ENCODE measurements at regions not wholly inside any gene's neighbourhood (a gene's known extent, or its start where the extent isn't known, plus 50 kb on each side); places are given as distances from the start of the nearest gene placed in this dataset.

DNA sequence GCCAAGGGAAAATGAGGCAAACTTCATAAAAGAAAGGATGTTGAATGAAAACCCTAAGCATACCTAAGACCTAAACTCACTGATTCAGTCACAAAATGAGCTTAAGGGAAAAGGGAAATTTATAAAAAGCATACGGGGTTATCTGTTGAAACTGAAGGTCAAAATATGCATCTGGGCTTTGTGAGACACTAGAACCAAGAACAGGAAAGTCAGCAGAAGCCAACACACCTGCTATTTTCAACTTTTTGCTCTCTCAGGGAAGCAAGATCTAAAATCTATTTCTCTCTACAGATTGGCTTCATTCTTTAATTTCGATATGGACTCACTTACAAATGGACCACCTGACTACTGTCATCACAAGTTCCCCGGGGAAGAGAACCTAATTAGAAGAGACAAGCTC lies 338.6 kb upstream of the NECTIN3 start:
- no peaks in the 10 kb centered on the region for H3K4me1 Mint-ChIP-seq
- ATAC-seq (no peak), DNase-seq (ENCODE audit: low spot score in 2 of 2) (no peak)
- H3K9me3 Mint-ChIP-seq: no peaks in the 10 kb centered on the region
- H3K4me3 Mint-ChIP-seq: no peak overlapping the region
- no peak overlapping the region for H3K27ac Mint-ChIP-seq
- H3K36me3 Mint-ChIP-seq: no peaks in the 10 kb centered on the region

DNA sequence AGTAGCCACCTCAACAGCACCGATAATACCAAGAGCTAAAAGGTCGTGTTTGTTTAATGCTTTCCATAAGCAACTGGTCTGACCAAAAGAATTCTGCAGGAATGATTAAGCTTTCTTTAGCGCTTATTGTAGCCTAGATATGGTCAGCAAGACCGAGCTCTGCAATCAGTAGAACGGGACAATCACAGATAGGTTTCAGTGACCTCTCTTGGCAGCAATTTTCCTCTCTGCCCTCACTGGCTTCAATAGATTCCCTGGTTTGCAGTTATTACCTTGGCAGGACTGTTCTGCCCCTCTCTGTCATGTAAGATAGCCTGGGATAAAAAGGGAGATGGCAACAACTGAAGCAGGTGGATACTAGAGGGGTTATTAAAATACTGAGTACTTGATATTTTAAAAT lies 337.1 kb upstream of the NECTIN3 start:
- no peak for ATAC-seq
- no peak for DNase-seq (ENCODE audit: low spot score in 2 of 2)
- no peaks in the 10 kb centered on the region for H3K36me3 Mint-ChIP-seq
- no peak overlapping the region for H3K4me3 Mint-ChIP-seq
- H3K4me1 Mint-ChIP-seq: no peaks in the 10 kb centered on the region
- H3K9me3 Mint-ChIP-seq: no peaks in the 10 kb centered on the region
- no peak overlapping the region for H3K27ac Mint-ChIP-seq

DNA sequence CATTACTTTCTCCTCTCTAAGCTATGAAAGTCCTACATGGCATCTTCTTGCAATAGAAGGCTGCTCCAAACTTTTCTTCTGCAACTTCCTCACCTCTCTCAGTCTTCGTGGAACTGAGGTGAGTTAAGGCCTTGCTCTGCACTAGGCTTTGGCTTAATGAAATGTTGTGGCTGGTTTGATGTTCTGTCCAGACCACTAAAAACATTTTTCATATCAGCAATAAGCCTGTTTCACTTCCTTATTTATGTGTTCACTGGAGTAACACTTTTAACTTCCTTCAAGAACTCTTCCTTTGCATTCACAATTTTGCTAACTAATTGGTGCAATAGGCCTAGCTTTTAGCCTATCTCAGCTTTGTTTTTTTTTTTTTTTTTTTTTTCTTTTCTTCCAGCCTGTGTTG lies 335.3 kb upstream of the NECTIN3 start:
- no peak overlapping the region for H3K27ac Mint-ChIP-seq
- H3K4me1 Mint-ChIP-seq: no peaks in the 10 kb centered on the region
- no peaks in the 10 kb centered on the region for H3K36me3 Mint-ChIP-seq
- ATAC-seq (no peak), DNase-seq (ENCODE audit: low spot score in 2 of 2) (no peak)
- no peaks in the 10 kb centered on the region for H3K9me3 Mint-ChIP-seq
- H3K4me3 Mint-ChIP-seq: no peak overlapping the region

DNA sequence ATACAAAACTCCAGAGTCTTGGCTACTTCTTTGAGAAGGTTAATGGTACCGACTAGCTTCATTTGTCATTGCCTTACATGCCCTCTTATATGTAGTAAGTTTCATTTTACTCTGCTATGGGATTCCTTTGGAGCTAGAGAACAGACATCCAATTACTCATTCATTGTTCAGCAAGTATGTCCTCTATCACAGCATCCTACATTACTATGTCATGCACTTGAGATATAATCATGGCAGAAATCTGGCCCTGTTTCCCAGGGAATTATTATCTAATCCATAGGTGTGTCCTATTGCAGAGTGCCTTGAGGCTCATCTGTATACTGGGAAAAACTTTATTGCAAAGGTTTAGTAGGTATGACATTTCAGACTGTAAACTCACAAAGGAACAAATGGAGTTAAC lies 333.1 kb upstream of the NECTIN3 start:
- H3K27ac Mint-ChIP-seq: no peak overlapping the region
- DNase-seq (ENCODE audit: low spot score in 2 of 2) (no peak), ATAC-seq (no peak)
- H3K4me3 Mint-ChIP-seq: no peak overlapping the region
- H3K36me3 Mint-ChIP-seq: no peaks in the 10 kb centered on the region
- H3K4me1 Mint-ChIP-seq: no peaks in the 10 kb centered on the region
- H3K9me3 Mint-ChIP-seq: no peaks in the 10 kb centered on the region

DNA sequence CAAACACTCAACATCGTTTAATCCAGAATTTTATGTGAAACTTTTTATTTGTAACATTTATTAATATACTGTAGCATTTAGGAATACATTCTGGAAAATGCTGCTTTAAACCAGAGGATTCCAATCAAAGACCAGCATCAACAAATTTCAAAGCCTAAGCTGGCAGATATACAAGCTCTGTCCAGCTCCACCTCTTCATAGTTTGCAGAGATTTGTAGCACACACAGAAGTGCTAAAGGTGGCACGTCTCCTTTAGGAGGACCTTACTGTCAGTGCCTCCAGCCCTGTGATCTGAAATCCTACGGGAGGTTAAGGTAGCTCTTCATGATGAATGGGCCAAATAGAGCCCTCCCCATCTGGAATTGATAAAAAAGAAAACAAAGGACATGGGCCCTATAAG lies 329.7 kb upstream of the NECTIN3 start:
- Mint-ChIP-seq H3K27ac (no peak overlapping the region), H3K4me3 (no peak overlapping the region), H3K4me1 (no peaks in the 10 kb centered on the region), H3K36me3 (no peaks in the 10 kb centered on the region), H3K9me3 (no peaks in the 10 kb centered on the region)
- ATAC-seq (no peak), DNase-seq (ENCODE audit: low spot score in 2 of 2) (no peak)

DNA sequence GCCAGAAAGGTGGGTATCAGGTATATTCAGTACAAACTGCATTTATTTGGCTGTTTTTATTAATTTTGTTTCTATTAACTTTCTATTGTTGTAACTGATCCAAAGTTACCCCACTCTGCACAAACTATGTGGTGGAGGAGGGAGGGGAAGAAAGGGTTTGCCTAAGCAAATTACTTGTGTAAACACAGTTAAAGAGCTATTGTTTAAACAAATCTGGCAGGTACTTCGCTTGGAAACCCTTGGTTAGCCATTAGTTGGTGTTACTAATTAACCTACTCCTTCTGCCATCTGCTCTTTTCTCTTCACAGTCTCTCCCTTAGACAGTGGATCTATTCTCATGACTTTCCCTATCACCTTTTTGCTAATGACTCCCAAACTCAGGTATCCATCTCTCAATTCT lies 328.4 kb upstream of the NECTIN3 start:
- H3K9me3 Mint-ChIP-seq: no peaks in the 10 kb centered on the region
- no peak overlapping the region for H3K4me3 Mint-ChIP-seq
- ATAC-seq: no peak
- no peaks in the 10 kb centered on the region for H3K4me1 Mint-ChIP-seq
- DNase-seq (ENCODE audit: low spot score in 2 of 2): no peak
- no peaks in the 10 kb centered on the region for H3K36me3 Mint-ChIP-seq
- no peak overlapping the region for H3K27ac Mint-ChIP-seq

DNA sequence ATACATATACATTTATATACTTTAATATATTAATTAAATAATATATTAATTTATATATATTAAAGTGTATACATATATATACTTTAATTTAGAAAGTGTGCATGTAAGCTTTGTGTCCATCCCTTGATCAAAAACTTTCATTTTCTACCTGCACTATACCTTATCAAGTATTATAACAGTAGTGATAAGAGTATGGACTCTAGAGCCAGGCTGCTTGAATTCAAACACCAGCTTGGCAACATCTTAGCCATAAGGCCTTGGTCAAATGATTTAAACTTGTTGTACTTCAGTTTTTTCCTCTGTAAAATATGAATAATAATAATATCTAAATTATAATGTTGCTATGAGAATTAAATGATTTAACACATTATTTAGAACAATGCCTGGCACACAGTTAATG lies 327.6 kb upstream of the NECTIN3 start:
- ATAC-seq (no peak), DNase-seq (ENCODE audit: low spot score in 2 of 2) (no peak)
- Mint-ChIP-seq H3K36me3 (no peaks in the 10 kb centered on the region), H3K4me3 (no peak overlapping the region), H3K27ac (no peak overlapping the region), H3K9me3 (no peaks in the 10 kb centered on the region), H3K4me1 (no peaks in the 10 kb centered on the region)

DNA sequence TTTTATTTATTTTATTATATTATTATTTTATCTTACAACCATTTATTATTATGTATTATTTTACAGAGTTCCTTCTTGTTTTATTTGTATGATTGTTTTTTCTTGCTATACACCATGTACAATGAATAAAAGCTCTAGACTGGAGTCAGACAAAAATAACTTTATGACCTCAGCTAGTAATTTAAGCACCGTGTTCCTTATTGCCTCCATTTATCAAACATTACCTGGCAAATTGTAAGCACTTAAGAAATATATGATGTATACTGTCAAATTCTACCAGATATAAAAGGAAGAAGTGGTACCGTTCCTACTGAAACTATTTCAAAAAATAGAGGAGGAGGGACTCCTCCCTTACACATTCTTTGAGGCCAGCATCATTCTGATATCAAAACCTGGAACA lies 326.9 kb upstream of the NECTIN3 start:
- no peak for ATAC-seq
- H3K27ac Mint-ChIP-seq: no peak overlapping the region
- H3K4me3 Mint-ChIP-seq: no peak overlapping the region
- H3K4me1 Mint-ChIP-seq: no peaks in the 10 kb centered on the region
- H3K36me3 Mint-ChIP-seq: no peaks in the 10 kb centered on the region
- H3K9me3 Mint-ChIP-seq: no peaks in the 10 kb centered on the region
- no peak for DNase-seq (ENCODE audit: low spot score in 2 of 2)

DNA sequence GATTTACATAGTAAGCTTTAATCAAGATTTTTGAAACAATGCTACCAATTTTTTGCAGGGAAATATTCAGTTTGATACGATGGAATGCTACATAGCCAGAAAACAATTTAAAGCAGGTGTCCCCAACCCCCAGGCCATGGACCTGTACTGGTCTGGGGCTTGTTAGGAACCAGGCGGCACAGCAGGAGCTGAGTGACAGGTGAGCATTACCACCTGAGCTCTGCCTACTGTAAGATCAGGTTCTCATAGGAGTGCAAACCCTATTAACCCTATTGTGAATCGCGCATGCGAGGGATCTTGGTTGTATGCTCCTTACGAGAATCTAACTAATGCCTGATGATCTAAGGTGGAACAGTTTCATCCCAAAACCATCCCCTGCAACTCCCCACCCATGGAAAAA lies 322.6 kb upstream of the NECTIN3 start:
- DNase-seq (ENCODE audit: low spot score in 2 of 2) (no peak), ATAC-seq (no peak)
- no peaks in the 10 kb centered on the region for H3K36me3 Mint-ChIP-seq
- no peaks in the 10 kb centered on the region for H3K4me1 Mint-ChIP-seq
- H3K9me3 Mint-ChIP-seq: no peaks in the 10 kb centered on the region
- no peak overlapping the region for H3K27ac Mint-ChIP-seq
- H3K4me3 Mint-ChIP-seq: no peak overlapping the region

DNA sequence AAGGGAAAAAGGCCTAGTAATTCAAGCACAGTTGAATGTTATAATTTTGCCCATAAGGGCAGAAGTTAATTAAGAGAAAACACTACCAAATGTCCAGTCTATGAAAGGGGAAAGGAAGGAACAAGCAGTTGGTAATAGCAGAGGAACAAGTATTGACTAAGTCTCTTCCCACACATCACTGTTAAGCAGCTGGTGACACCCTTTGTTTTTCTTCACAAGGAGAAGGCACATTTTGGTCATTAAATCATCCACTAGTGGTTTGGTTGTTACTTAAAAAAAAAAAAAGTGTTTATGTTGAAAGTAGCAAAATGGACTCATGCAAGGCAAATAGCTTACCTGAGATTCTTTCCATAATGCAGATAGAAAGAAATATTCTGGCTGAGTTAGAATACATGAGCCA lies 321.4 kb upstream of the NECTIN3 start:
- Mint-ChIP-seq H3K9me3 (no peaks in the 10 kb centered on the region), H3K4me3 (no peak overlapping the region), H3K36me3 (no peaks in the 10 kb centered on the region), H3K4me1 (no peaks in the 10 kb centered on the region), H3K27ac (no peak overlapping the region)
- no peak for DNase-seq (ENCODE audit: low spot score in 2 of 2)
- no peak for ATAC-seq

DNA sequence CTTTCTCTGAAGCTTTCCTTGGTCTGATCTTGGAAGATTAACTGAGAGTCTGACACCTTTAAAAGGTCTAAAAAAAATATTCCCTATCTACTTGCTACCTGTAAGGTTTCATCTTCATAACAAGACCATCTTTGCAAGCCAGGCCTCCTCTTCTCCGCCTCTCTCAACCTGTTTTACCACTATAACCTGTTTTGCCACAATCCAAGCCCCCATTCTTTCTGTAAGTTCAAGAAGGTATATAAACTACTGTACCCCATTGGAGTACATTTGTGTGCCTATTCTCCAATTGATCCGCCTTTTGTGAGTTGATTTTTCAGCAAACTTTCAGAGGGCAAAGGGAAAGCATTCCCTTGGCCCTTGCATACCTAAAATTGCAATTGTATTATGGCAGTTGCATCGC lies 319.3 kb upstream of the NECTIN3 start:
- no peaks in the 10 kb centered on the region for H3K36me3 Mint-ChIP-seq
- no peak overlapping the region for H3K4me3 Mint-ChIP-seq
- H3K27ac Mint-ChIP-seq: no peak overlapping the region
- no peak for DNase-seq (ENCODE audit: low spot score in 2 of 2)
- no peaks in the 10 kb centered on the region for H3K4me1 Mint-ChIP-seq
- peaks cover 3% of the 10 kb centered on the region for H3K9me3 Mint-ChIP-seq
- ATAC-seq: no peak

DNA sequence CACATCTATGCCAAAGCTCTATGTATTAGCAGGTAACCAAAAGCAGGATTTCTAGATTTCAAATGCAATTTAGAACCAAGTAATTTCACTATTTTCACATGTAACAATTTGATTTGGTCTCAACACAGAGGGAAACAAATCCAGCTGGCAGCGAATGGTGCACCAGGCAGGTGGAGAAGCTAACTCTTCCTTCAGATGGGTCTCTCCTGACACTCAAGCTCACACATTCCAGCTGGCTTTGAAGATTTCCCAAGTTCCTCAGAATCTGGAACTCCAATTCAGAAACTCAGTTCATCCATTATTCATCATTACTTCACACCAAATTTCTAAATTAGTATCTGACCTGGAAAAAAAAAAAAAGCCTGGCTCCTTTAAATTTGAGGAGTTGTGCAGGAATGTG lies 318.1 kb upstream of the NECTIN3 start:
- DNase-seq (ENCODE audit: low spot score in 2 of 2): no peak
- Mint-ChIP-seq H3K9me3 (peaks cover 3% of the 10 kb centered on the region), H3K36me3 (no peaks in the 10 kb centered on the region), H3K27ac (no peak overlapping the region), H3K4me1 (no peaks in the 10 kb centered on the region), H3K4me3 (no peak overlapping the region)
- ATAC-seq: no peak

DNA sequence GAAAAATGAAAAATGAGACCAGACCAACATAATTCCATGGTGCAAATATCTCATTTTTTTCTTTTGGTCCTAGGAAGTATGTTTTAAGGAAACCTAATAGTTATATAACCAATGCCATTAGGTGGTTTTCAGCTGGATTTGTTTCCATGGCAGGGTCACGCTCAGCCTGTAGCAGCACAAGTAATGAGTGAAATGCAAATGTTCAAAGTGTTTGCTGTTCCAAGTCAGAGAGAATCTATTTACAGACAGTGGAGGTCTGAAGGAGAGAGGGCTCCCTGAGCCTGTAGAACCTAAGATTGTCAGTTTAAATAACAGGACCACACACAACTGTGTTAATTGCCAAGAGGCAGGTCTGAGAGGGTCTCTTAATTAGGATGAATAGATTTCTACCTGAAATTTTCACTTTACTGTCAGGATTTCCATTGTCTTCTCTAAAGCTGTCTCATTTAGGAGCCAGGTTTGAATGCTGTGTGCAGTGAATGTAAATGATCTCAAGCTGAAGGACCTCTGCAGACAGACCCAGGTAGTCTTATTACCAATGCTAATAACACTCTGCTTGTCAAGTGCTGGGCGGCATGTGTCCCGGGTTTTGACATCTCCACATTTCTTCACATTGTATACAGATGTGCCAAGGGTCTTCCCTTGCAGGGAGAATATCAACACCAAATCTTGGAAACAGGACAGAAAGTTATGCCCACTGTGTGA lies 317.3 kb upstream of the NECTIN3 start:
- H3K36me3 Mint-ChIP-seq: no peaks in the 10 kb centered on the region
- H3K9me3 Mint-ChIP-seq: peaks cover 3% of the 10 kb centered on the region

DNA sequence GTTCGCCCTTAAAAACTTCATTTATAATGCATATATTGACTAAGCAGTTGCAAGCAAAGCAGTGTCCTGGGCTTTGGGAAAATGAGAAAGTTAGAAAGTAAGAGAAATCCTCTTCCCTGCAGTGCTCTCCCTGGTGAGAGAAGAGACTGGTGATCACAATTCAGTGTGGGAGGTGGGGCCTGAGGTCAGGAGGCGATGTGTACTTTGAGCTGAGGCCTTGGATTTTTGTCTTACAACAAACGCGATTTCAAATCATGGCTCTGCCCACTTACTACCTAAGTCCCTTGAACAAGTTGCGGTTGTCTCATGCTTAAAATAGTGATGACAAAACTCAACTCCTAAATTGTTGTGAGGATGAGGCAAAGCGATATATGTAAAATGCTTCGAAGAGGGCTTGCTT lies 316.3 kb upstream of the NECTIN3 start:
- ATAC-seq: no peak
- no peak overlapping the region for H3K27ac Mint-ChIP-seq
- no peak overlapping the region for H3K4me3 Mint-ChIP-seq
- DNase-seq (ENCODE audit: low spot score in 2 of 2): no peak
- H3K9me3 Mint-ChIP-seq: peaks cover 3% of the 10 kb centered on the region
- H3K36me3 Mint-ChIP-seq: no peaks in the 10 kb centered on the region
- no peaks in the 10 kb centered on the region for H3K4me1 Mint-ChIP-seq

More for the DNA sequence above, 317.3 kb upstream of the NECTIN3 start:
- H3K27ac Mint-ChIP-seq: no peak overlapping the region
- DNase-seq (ENCODE audit: low spot score in 2 of 2) (no peak), ATAC-seq (no peak)
- H3K4me1 Mint-ChIP-seq: no peaks in the 10 kb centered on the region
- H3K4me3 Mint-ChIP-seq: no peak overlapping the region

DNA sequence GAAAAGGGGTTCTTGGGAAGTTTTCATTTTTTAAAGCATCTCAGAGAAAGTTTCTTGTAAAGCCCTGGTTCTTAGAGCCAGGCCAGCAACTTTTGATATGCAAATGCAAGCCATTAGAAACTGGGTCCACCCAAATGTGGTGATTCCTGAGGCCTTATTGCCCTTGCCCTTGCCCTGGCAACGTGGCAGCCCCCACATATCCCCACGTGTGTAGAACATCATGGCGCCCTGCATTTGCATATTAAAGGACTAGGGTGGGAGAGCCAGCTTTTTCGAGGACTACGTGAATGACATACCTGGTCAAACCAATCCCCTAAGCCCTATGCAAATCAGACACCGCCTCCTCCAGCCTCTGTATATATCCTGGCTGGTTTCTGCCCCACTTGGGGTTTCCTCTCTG lies 314.9 kb upstream of the NECTIN3 start:
- ATAC-seq (no peak), DNase-seq (ENCODE audit: low spot score in 2 of 2) (no peak)
- H3K4me3 Mint-ChIP-seq: no peak overlapping the region
- no peak overlapping the region for H3K27ac Mint-ChIP-seq
- no peaks in the 10 kb centered on the region for H3K36me3 Mint-ChIP-seq
- no peaks in the 10 kb centered on the region for H3K4me1 Mint-ChIP-seq
- H3K9me3 Mint-ChIP-seq: peaks cover 3% of the 10 kb centered on the region

DNA sequence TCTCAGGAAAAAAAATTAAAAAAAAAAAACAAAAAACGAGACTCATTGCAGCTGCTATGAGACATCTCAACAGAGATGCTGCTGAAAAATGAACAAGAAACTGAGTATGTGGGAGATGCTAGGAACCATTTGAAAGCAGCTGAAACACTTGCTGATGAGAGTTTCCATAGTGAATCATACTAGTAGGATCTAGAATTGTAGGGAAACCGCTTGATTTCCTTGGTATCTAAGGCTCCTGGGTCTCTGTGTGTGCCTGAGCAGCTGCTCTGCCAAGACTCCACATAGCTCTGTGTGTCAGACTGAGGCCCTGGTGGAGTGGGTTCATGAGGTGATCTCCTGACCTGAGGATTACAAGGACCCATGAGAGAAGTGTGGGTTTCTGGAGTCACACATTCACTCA lies 313.4 kb upstream of the NECTIN3 start:
- ATAC-seq (peak; percentile 52), DNase-seq (ENCODE audit: low spot score in 2 of 2) (no peak)
- Mint-ChIP-seq H3K4me3 (no peak overlapping the region), H3K27ac (no peak overlapping the region), H3K4me1 (no peaks in the 10 kb centered on the region), H3K36me3 (no peaks in the 10 kb centered on the region), H3K9me3 (peaks cover 3% of the 10 kb centered on the region)

DNA sequence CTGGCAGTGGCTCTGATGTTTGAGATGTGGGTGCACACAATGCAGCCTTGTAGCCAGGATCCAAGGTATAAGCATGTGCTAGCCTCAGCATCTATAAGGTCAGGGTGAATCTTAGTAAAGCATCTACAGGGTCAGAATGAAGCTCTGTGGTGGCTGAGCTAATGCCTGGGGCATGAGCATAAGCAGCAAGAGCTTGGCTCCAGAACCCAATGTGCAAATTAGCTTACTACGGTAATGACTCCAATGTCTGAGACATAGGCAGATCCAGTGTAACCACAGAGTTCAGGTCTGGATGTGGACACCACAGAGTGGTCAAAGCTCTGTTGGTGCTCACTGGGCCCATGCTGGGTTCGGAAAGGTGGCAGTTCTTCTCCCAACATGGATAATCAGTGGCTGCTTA lies 304.5 kb upstream of the NECTIN3 start:
- ATAC-seq (peak; percentile 32), DNase-seq (ENCODE audit: low spot score in 2 of 2) (no peak)
- H3K9me3 Mint-ChIP-seq: peaks cover 3% of the 10 kb centered on the region
- H3K4me3 Mint-ChIP-seq: no peak overlapping the region
- H3K4me1 Mint-ChIP-seq: no peaks in the 10 kb centered on the region
- no peaks in the 10 kb centered on the region for H3K36me3 Mint-ChIP-seq
- H3K27ac Mint-ChIP-seq: no peak overlapping the region
